SK-N-SH treated with all-trans-retinoic acid at 6 μM for 48 hours (cell line): ENCODE measurements at regions not wholly inside any gene's neighbourhood (a gene's known extent, or its start where the extent isn't known, plus 50 kb on each side); places are given as distances from the start of the nearest gene placed in this dataset.

Source experiments
- ATAC-seq: fragments of 200-7000 bp; cut with Tn5 transposase; 3 replicates; pipeline ENCODE4 v1.9.1; 2020; ENCODE audit warnings: mild to moderate bottlenecking, moderate library complexity
- ARNTL ChIP-seq: fragments of 450-650 bp; formaldehyde crosslinking; IDR thresholded peaks from 2 replicates; pipeline ENCODE4 v1.5.0; 2020; ENCODE audit warnings: low read depth, mild to moderate bottlenecking, moderate library complexity, borderline replicate concordance
- BACH2 ChIP-seq: fragments of 250-450 bp; sonication (Bioruptor Pico); IDR thresholded peaks from 2 replicates; pipeline ENCODE4 v1.9.0; 2021; ENCODE audit warnings: mild to moderate bottlenecking, borderline replicate concordance
- CSDC2 ChIP-seq: fragments of 250-450 bp; sonication (Bioruptor Pico); IDR thresholded peaks from 2 replicates; pipeline ENCODE4 v1.5.0; 2020; ENCODE audit warnings: mild to moderate bottlenecking, moderate library complexity
- CSRNP3 ChIP-seq: fragments of 250-450 bp; sonication (Bioruptor Pico); IDR thresholded peaks from 2 replicates; pipeline ENCODE4 v1.5.1; 2021; ENCODE audit warnings: mild to moderate bottlenecking, moderate library complexity
- ESRRG ChIP-seq: fragments of 250-450 bp; sonication (Bioruptor Pico); IDR thresholded peaks from 2 replicates; pipeline ENCODE4 v1.6.1; 2021; ENCODE audit warnings: mild to moderate bottlenecking
- OSR1 ChIP-seq: fragments of 250-450 bp; sonication (Bioruptor Pico); IDR thresholded peaks from 2 replicates; pipeline ENCODE4 v1.8.0; 2022; ENCODE audit warnings: moderate library complexity, mild to moderate bottlenecking, inconsistent platforms
- PATZ1 ChIP-seq: fragments of 250-450 bp; sonication (Bioruptor Pico); IDR thresholded peaks from 2 replicates; pipeline ENCODE4 v1.8.0; 2020; ENCODE audit warnings: mild to moderate bottlenecking, moderate library complexity, borderline replicate concordance
- POU6F1 ChIP-seq: fragments of 250-450 bp; sonication (Bioruptor Pico); IDR thresholded peaks from 2 replicates; pipeline ENCODE4 v1.8.0; 2021; ENCODE audit warnings: low read depth, mild to moderate bottlenecking, moderate library complexity, borderline replicate concordance
- PPARA ChIP-seq: fragments of 250-450 bp; sonication (Bioruptor Pico); IDR thresholded peaks from 2 replicates; pipeline ENCODE4 v1.5.0; 2020; ENCODE audit warnings: mild to moderate bottlenecking, borderline replicate concordance
- SNAI2 ChIP-seq: fragments of 250-450 bp; sonication (Bioruptor Pico); IDR thresholded peaks from 2 replicates; pipeline ENCODE4 v1.5.0; 2020; ENCODE audit warnings: mild to moderate bottlenecking, moderate library complexity
- TCF4 ChIP-seq: fragments of 250-450 bp; sonication (Bioruptor Pico); IDR thresholded peaks from 2 replicates; pipeline ENCODE4 v1.8.0; 2021; ENCODE audit warnings: mild to moderate bottlenecking, moderate library complexity, borderline replicate concordance
- TOX ChIP-seq: fragments of 250-450 bp; sonication (Bioruptor Pico); IDR thresholded peaks from 2 replicates; pipeline ENCODE4 v1.8.0; 2021; ENCODE audit warnings: mild to moderate bottlenecking, moderate library complexity, borderline replicate concordance
- ZC3H10 ChIP-seq: fragments of 250-450 bp; sonication (Bioruptor Pico); IDR thresholded peaks from 2 replicates; pipeline ENCODE4 v1.5.1; 2021; ENCODE audit warnings: mild to moderate bottlenecking, moderate library complexity
- ZFP30 ChIP-seq: fragments of 450-650 bp; formaldehyde crosslinking; IDR thresholded peaks from 2 replicates; pipeline ENCODE4 v1.5.0; 2022; ENCODE audit warnings: mild to moderate bottlenecking, moderate library complexity
- ZNF70 ChIP-seq: fragments of 450-650 bp; formaldehyde crosslinking; IDR thresholded peaks from 2 replicates; pipeline ENCODE4 v1.5.0; 2020; ENCODE audit warnings: mild to moderate bottlenecking, moderate library complexity
- ZNF8 ChIP-seq: fragments of 450-650 bp; formaldehyde crosslinking; IDR thresholded peaks from 2 replicates; pipeline ENCODE4 v1.5.0; 2020; ENCODE audit warnings: mild to moderate bottlenecking, moderate library complexity

GRCh38 chr4:14783011-14783877, 219.0 kb upstream of the CPEB2 start (continued):
- TF ChIP-seq POU6F1 (no peak), ZNF8 (CRISPR knock-in tag) (no peak), CSRNP3 (CRISPR knock-in tag) (no peak), TOX (CRISPR knock-in tag) (no peak), SNAI2 (no peak), PPARA (CRISPR knock-in tag) (no peak)
- TF ChIP-seq, all 23 proteins: peak for 0

GRCh38 chr4:14787221-14787620, 215.1 kb upstream of the CPEB2 start:
- TF ChIP-seq TOX (CRISPR knock-in tag) (no peak), OSR1 (CRISPR knock-in tag) (no peak)
- no peak for ATAC-seq

- no peak for TF ChIP-seq ARNTL (CRISPR knock-in tag)
- TF ChIP-seq, all 23 proteins: peak for 0
These were observed 214.4 kb upstream of the CPEB2 start for GRCh38 chr4:14787894-14788293.

GRCh38 chr4:14790494-14790893, 211.8 kb upstream of the CPEB2 start:
- no peak for TF ChIP-seq ARNTL (CRISPR knock-in tag)
- no peak for TF ChIP-seq PPARA (CRISPR knock-in tag)
- no peak for TF ChIP-seq CSDC2 (CRISPR knock-in tag)
- TF ChIP-seq ZFP30 = no peak
- no peak for TF ChIP-seq POU6F1
- TF ChIP-seq ZNF70 (CRISPR knock-in tag) = no peak
- TF ChIP-seq PATZ1 = no peak
- no peak for TF ChIP-seq ZC3H10
- no peak for TF ChIP-seq ESRRG (CRISPR knock-in tag)
- TF ChIP-seq TCF4 (CRISPR knock-in tag) = no peak
- ATAC-seq = no peak

More at GRCh38 chr4:14787894-14788293, 214.4 kb upstream of the CPEB2 start:
- no peak for ATAC-seq

- ATAC-seq = no peak
- TF ChIP-seq ZNF70 (CRISPR knock-in tag) (no peak), SNAI2 (no peak), CSDC2 (CRISPR knock-in tag) (no peak), BACH2 (CRISPR knock-in tag) (no peak), PPARA (CRISPR knock-in tag) (no peak), POU6F1 (no peak), CSRNP3 (CRISPR knock-in tag) (no peak)
These were observed 209.5 kb upstream of the CPEB2 start for GRCh38 chr4:14792702-14793227.
